ENCODE measurements at regions not wholly inside any gene's neighbourhood (a gene's known extent, or its start where the extent isn't known, plus 50 kb on each side); places are given as distances from the start of the nearest gene placed in this dataset.

- Histone ChIP-seq H2BK20ac (ENCODE audit: low read length) (no peak overlapping the region), H3K4me2 (ENCODE audit: insufficient read depth in 1 of 2, low read depth in 2 of 2, low read length in 2 of 2) (no peak overlapping the region), H3K18ac (ENCODE audit: extremely low read depth, low read length) (no peak overlapping the region), H3K79me2 (ENCODE audit: control insufficient read depth in 1 of 2, insufficient read depth in 2 of 2, low read length in 2 of 2) (no peaks in the 10 kb centered on the region), H4K20me1 (replicated peaks in 1 of 2; ENCODE audit: control insufficient read depth in 1 of 2, insufficient read depth in 2 of 2, low read length in 2 of 2) (no peaks in the 10 kb centered on the region), H4K5ac (ENCODE audit: insufficient read length, low read depth, low read length) (no peak overlapping the region), H2BK15ac (ENCODE audit: low read length) (no peak overlapping the region), H3K27ac (ENCODE audit: low read depth, low read length) (no peak overlapping the region), H2AFZ (ENCODE audit: low read length) (no peak overlapping the region), H3K4me1 (replicated peaks in 1 of 4; ENCODE audit: control insufficient read depth in 3 of 4, insufficient read depth in 4 of 4, low read length in 3 of 4) (no peaks in the 10 kb centered on the region), H3K36me3 (ENCODE audit: control insufficient read depth in 2 of 4, insufficient read depth in 4 of 4, low read length in 3 of 4) (no peaks in the 10 kb centered on the region), H4K91ac (replicated peaks; ENCODE audit: insufficient read length, low read length) (no peak overlapping the region), H2BK120ac (replicated peaks; ENCODE audit: low read depth, low read length) (no peak overlapping the region), H3K23ac (ENCODE audit: insufficient read length) (no peak overlapping the region), H2BK12ac (ENCODE audit: low read depth, low read length) (no peak overlapping the region), H3K4ac (replicated peaks; ENCODE audit: insufficient read length, low read depth, low read length) (no peak overlapping the region), H2AK5ac (ENCODE audit: low read depth, low read length) (no peak overlapping the region), H3K9me3 (ENCODE audit: insufficient read depth in 2 of 2, low read depth in 1 of 2, low read length in 1 of 2) (no peaks in the 10 kb centered on the region), H3K23me2 (ENCODE audit: low read depth, low read length) (no peaks in the 10 kb centered on the region), H3K9ac (replicated peaks in 1 of 4; ENCODE audit: extremely low read depth in 1 of 4, low read depth in 3 of 4, low read length in 3 of 4) (no peak overlapping the region), H2BK5ac (ENCODE audit: low read depth, low read length) (no peak overlapping the region), H3K4me3 (ENCODE audit: extremely low read depth in 1 of 4, insufficient read depth in 2 of 4, low read depth in 3 of 4, low read length in 4 of 4) (no peak overlapping the region), H3K14ac (ENCODE audit: insufficient read length) (no peak overlapping the region), H3K56ac (replicated peaks; ENCODE audit: insufficient read length, low read depth, low read length) (no peak overlapping the region), H3K79me1 (ENCODE audit: low read depth, low read length) (no peaks in the 10 kb centered on the region), H3K27me3 (replicated peaks in 1 of 4; ENCODE audit: control insufficient read depth in 3 of 4, extremely low read depth in 1 of 4, insufficient read depth in 3 of 4, low read length in 3 of 4) (no peaks in the 10 kb centered on the region), H4K8ac (ENCODE audit: extremely low read depth, insufficient read depth, low read length) (no peak overlapping the region)
- DNase-seq (ENCODE audit: low read depth in 1 of 2, low spot score in 2 of 2): no peak
- ChIA-PET POLR2A (ENCODE audit: partially characterized antibody) (no interaction called here), CTCF (ENCODE audit: partially characterized antibody) (interaction anchor here (0.7 to 1.0 kb wide), 3 partner anchors 16 to 1182 kb away, joined by 3 read pairs; no protein-coding TSS in a partner anchor)
- FAIRE-seq: no peak
- 86% methylated on average over 5 of the region's 5 CpGs; no CpG with 5 or more reads in 1 of the 2 experiments for WGBS, 2 experiments (ENCODE audit: extremely low coverage in 1 of 2, insufficient coverage in 1 of 2, insufficient read length in 1 of 2, insufficient replicate concordance in 2 of 2, low coverage in 1 of 2, low lambda C conversion rate in 2 of 2, missing lambda C conversion rate in 1 of 2)
- no peak for TF ChIP-seq RNF2 (IDR thresholded peaks at IDR 0.05; ENCODE audit: borderline replicate concordance, low read depth, low read length, missing control alignments, poor library complexity, severe bottlenecking)
- TF ChIP-seq SRF (IDR thresholded peaks at IDR 0.05; ENCODE audit: low read depth, low read length): no peak
- no peak for TF ChIP-seq SP2 (IDR thresholded peaks at IDR 0.05; ENCODE audit: low read length)
- no peak for TF ChIP-seq JUND (IDR thresholded peaks at IDR 0.05; ENCODE audit: low read length)
- no peak for TF ChIP-seq POU5F1 (IDR thresholded peaks at IDR 0.05; ENCODE audit: low read depth, low read length)
- TF ChIP-seq RAD21 (IDR thresholded peaks at IDR 0.05 in 1 of 2, conservative IDR thresholded peaks at IDR 0.05 in 1 of 2; ENCODE audit: low read depth in 2 of 2, low read length in 2 of 2): no peak
- TF ChIP-seq MAX (IDR thresholded peaks at IDR 0.05): no peak
- no peak for TF ChIP-seq ASH2L (IDR thresholded peaks at IDR 0.05; ENCODE audit: low read length)
- TF ChIP-seq TAF1 (IDR thresholded peaks at IDR 0.05; ENCODE audit: low read depth, low read length): no peak
- no peak for TF ChIP-seq POLR2A (IDR thresholded peaks at IDR 0.05; ENCODE audit: control extremely low read depth in 1 of 2, low read depth in 2 of 2, low read length in 2 of 2)
- no peak for TF ChIP-seq GTF2F1 (IDR thresholded peaks at IDR 0.05; ENCODE audit: borderline replicate concordance, low read depth, low read length)
- no peak for TF ChIP-seq RXRA (IDR thresholded peaks at IDR 0.05; ENCODE audit: insufficient read depth, low read depth, low read length)
- TF ChIP-seq BCL11A (IDR thresholded peaks at IDR 0.05; ENCODE audit: low read depth in 2 of 2, low read length in 2 of 2): no peak
- no peak for TF ChIP-seq SIN3A (conservative IDR thresholded peaks at IDR 0.05 in 1 of 2, IDR thresholded peaks at IDR 0.05 in 1 of 2; ENCODE audit: low read depth in 1 of 2, low read length in 2 of 2)
- no peak for TF ChIP-seq HDAC6 (IDR thresholded peaks at IDR 0.05; ENCODE audit: low read depth, low read length)
Observed at GRCh38 chr2:155866477-155866876, 466.0 kb downstream of the NR4A2 start.

Data from H1 (cell line).